Stimulated activated CD8-positive, alpha-beta memory T cell treated with anti-CD3 and anti-CD28 coated beads, Interleukin-7, amount 100 ng/mL, for 48 hours (primary cell): ENCODE measurements at regions not wholly inside any gene's neighbourhood (a gene's known extent, or its start where the extent isn't known, plus 50 kb on each side); places are given as distances from the start of the nearest gene placed in this dataset.

Experiments used
- DNase-seq, 2 donors: peaks; one replicate each; pipeline ENCODE4 v3.0.0-alpha.2; 2020; ENCODE audit warnings: low read depth in 1 of 2; ENCODE audit errors: extremely low read depth in 1 of 2

GRCh38 chr9:26742828-26743476 is 149.7 kb downstream of the CAAP1 start:
- DNase-seq, result no peak

DNA sequence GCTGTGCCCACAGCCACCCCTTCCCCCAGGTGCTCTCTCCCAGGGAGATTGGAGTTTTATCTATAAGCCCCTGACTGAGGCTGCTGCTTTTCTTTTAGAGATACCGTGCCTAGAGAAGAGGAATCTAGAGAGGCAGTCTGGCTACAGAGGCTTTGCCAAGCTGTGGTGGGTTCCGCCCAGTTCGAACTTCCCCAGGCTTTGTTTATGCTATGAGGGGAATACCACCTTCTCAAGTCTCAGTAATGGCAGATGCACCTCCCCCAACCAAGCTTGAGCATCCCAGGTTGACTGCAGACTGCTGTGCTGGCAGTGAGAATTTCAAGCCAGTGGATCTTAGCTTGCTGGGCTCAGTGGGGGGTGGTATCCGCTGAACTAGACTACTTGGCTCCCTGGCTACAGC is 157.4 kb downstream of the CAAP1 start:
- no peak for DNase-seq

DNA sequence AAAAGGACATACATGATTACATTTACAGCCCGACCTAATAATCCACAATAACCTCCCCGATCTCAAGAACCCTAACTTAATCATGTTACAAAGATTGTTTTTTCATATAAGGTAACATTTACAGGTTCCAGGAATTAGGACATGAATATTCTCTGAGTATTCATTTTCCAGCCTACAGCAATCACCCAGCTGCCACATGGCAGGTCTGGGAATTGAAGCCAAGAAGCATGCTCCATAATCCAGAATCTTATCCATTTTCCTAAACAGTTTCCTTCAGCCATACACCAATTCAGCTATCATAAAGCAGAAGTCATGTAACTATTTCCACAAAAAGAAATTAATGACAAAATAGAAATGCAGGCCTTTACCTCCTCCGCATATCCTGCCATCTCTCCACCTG is 163.4 kb downstream of the CAAP1 start:
- no peak for DNase-seq

DNA sequence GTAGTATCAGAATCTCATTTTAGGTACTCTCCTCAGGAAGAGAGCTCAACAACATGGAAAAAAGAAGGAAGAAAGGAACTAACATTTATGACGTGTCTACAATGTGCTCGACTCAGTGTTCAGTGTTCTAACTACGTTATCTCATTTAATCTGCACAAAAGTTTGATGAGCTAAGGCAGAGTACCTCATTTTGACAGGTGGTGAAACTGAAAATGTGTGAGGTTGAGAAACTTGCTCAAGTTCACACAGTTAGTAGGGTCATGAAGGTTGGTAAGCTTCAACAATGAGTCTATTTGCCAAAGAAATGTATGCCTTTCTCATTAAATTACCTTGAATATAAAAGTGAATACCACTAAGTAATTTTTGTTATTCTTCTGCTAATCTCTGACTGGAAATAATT is 165.1 kb downstream of the CAAP1 start:
- no peak for DNase-seq

DNA sequence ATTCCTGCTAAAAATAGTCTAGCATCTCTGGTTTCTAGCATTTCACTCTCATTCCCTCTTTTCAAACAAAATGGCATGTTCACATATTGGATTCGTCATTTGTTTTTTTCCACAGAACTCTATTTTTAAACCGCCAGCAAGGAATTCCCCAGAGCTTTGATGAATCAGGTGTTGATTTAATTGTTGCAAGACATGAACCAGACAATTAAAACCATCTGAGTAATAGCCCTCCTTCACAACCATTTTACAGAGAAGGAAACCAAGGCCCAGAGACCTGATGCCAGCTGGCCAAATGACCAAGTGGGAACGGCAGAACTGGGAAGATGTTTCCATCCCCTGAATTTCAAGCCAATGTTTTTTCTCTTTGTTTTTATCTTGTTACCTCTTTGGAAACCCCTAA is 167.0 kb downstream of the CAAP1 start:
- DNase-seq, result no peak

DNA sequence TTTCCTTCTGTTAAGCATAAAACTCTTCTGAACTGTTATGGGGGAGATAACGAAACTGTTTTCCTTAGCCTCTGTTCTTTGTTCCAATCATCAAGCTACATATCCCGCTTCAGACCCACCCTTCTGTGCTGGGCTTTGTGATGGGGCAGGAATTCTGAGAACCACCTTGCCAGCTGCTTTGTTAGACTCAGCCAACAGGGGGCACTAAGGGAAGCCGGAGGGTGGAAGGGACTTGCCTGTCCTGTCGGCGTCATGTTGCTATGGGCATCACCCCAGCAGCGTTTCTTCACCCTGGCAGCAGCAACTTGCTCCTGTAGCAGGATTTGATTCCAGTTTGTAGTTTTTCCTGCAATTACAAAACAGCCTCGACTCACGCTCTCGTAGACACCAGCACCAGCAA is 169.1 kb downstream of the CAAP1 start:
- peak in 1 of 2 donors; percentile 6 for DNase-seq

GRCh38 chr9:26722755-26723154 is 169.8 kb downstream of the CAAP1 start:
- no peak for DNase-seq

DNA sequence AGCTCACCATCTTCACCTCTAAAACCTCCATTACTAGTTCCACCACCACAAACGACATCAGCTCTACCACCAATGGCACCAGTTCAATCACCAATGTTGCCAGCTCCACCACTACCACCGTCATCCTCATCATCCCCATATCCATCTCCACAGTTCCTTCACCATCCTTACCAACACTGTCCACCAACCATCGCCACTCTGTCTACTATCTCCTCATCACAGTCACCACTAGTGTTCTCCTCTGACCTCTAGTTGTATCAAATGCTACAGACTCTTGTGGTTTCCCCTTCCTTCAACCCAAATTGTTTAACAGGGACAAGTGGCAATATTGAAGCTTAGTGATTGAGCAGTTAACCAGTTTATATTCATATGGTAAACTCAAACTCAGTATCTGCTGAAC is 182.6 kb downstream of the CAAP1 start:
- no peak for DNase-seq

DNA sequence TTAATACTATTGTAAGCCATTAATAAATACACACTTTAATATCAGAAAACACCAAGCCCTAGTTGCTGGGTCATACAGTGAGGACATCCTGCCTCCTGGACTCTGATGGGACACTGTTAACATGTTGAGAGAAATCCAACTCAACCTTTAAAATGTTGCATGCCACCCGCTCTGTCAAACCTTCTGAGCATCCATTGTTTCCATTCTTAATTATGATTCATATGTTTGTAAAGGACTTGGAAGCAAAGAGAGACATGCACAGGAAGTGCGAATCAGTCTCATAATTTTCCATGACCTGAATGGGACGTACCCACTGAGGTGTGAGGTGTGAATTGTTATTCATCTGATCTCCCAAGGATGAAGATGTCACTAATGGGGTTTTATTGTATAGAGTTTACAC is 186.4 kb downstream of the CAAP1 start:
- no peak for DNase-seq

DNA sequence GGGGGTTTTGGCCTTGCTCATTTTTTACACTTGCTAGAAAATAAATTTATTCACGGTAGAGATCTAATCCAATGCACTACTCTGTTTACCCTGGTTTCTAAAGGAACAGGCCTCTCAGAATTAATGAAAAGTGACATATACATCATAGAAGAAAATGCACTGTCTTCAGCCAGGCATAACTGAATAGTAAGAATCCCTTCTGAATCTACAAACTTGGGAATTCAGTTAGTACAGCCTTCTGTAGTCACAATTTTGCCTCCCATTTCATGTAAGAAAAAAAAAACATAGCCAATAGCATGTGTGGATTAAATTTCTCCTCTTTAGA is 197.3 kb downstream of the CAAP1 start:
- DNase-seq, result no peak

DNA sequence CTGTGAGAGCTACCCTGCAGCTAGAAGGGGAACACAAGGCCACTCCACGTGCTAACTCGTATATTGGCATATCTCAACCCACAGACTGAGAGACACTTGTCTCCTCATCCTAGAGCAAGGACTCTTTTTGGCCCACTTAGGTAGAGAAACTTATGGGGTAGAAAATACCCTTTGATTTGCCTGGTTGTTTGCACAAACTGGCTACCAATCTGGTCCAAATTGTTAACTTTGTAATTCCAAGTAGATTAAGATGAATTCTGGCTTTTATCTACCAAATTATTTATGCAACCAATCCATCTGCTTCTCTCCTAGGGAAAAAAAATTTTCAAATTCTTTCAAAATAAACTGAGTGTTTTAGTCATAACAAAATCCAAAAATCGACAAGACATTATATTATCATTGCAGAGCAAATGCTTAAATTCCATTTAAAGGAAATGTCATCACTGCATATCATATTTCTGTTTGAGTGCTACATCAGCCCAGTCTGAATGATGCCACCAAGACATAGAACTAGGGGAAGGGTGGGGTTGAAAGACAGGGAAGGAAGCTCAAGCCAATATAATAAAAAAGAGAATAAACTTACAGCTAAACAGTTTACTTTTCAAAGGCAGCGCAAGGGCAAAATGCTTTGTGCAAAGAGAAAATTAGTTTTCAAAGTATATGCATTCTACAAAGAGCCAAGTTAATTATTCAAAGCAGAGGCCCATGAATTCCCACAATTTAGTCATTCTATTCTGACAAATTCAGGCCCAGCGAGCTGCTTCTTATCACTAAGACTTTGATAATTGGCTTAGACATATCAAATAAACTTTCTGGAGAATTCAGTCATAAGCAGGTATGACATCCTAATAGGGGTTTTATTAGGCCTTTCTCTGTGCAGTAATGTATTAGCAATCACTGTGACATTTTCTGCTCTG is 198.0 kb downstream of the CAAP1 start:
- DNase-seq, result no peak

DNA sequence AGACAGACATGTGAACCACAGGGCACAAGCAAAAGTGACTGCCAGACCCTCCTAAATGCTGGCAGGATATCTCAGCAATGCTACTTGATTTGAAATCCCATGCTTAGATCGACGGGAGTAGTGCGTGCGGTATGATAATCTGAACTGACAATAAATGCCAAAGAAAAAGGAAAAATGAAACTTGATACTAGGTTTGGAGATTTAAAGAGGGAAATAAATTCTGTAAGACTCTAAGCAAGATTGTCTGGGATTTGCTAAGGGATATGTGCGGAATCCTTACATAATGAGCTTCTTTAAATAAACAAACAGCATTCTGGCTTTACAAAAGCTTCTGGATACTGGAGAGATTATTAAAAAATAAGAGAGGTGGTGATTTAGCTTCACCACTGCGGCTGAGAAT is 203.6 kb downstream of the CAAP1 start:
- no peak for DNase-seq

- DNase-seq, result no peak
These were observed 205.2 kb downstream of the CAAP1 start for GRCh38 chr9:26687421-26687820.

GRCh38 chr9:26685818-26686217 is 206.8 kb downstream of the CAAP1 start:
- no peak for DNase-seq

- no peak for DNase-seq
These were observed 208.6 kb downstream of the CAAP1 start for GRCh38 chr9:26684029-26684428.

- DNase-seq, result no peak
These were observed 209.7 kb downstream of the CAAP1 start for GRCh38 chr9:26682796-26683496.

GRCh38 chr9:26682041-26682440 is 210.6 kb downstream of the CAAP1 start:
- DNase-seq, result no peak

- DNase-seq, result no peak
These were observed 214.5 kb downstream of the CAAP1 start for GRCh38 chr9:26677965-26678706.

GRCh38 chr9:26675035-26675434 is 217.6 kb downstream of the CAAP1 start:
- DNase-seq, result no peak

- DNase-seq, result no peak
These were observed 219.3 kb downstream of the CAAP1 start for GRCh38 chr9:26673261-26673660.
